B cell (primary cell): ENCODE measurements at regions not wholly inside any gene's neighbourhood (a gene's known extent, or its start where the extent isn't known, plus 50 kb on each side); places are given as distances from the start of the nearest gene placed in this dataset.

ENCODE experiments used
- ATAC-seq: fragments of 200-7000 bp; cut with Tn5 transposase; one replicate; pipeline ENCODE4 v1.10.0; 2021; ENCODE audit warnings: low read depth, mild to moderate bottlenecking, moderate number of reproducible peaks, moderate library complexity
- CTCF ChIA-PET: fragments of 350-600 bp; sonication (Branson Sonifier 250); formaldehyde crosslinking; loops from one replicate; lab custom pipeline; 2021; ENCODE audit warnings: antibody characterized with exemption, inconsistent platforms; lab: Charles Lee
- POLR2A ChIA-PET: fragments of 350-600 bp; sonication (Branson Sonifier 250); formaldehyde crosslinking; loops from one replicate; lab custom pipeline; 2021; ENCODE audit warnings: antibody characterized with exemption; lab: Charles Lee
- DNase-seq: peaks from one replicate; pipeline ENCODE4 v3.0.0; 2013
- H2AFZ ChIP-seq: 2 replicates; pipeline ENCODE4 v1.6.1; 2012; ENCODE audit warnings: mild to moderate bottlenecking, low read depth, low read length; ENCODE audit not compliant: insufficient read depth, poor library complexity, severe bottlenecking
- H3K27ac ChIP-seq, 2 donors: 1 replicate in 1 of 2; 2 replicates in 1 of 2; pipeline ENCODE4 v1.5.1; 2012 to 2013; ENCODE audit warnings: low read length in 2 of 2, mild to moderate bottlenecking in 2 of 2, moderate library complexity in 1 of 2
- H3K27me3 ChIP-seq, 4 experiments: fragments of 200-600 bp in 1 of 4; sonication (generic) in 1 of 4; replicated peaks in 1 of 4; 1 replicate in 2 of 4; 2 replicates in 2 of 4; pipeline versions ENCODE4 v1.6.1 to v1.7.0; 2013 to 2016; ENCODE audit warnings: low read length in 3 of 4, mild to moderate bottlenecking in 2 of 4, mixed read lengths in 1 of 4, moderate library complexity in 1 of 4; ENCODE audit not compliant: insufficient read depth in 4 of 4, control insufficient read depth in 3 of 4; ENCODE audit errors: control extremely low read depth in 1 of 4
- H3K36me3 ChIP-seq, 2 experiments: replicated peaks in 1 of 2; 1 replicate in 1 of 2; 2 replicates in 1 of 2; pipeline versions ENCODE4 v1.6.1 to v1.7.1; 2013; ENCODE audit warnings: low read length in 1 of 2; ENCODE audit not compliant: insufficient read depth in 2 of 2, control insufficient read depth in 1 of 2; ENCODE audit errors: control extremely low read depth in 1 of 2, extremely low read depth in 1 of 2
- H3K4me1 ChIP-seq, 2 donors: fragments of 200-600 bp in 1 of 2; sonication (generic) in 1 of 2; 1 replicate in 1 of 2; 2 replicates in 1 of 2; pipeline versions ENCODE4 v1.5.1 to v1.6.1; 2013 to 2017; ENCODE audit warnings: low read length in 2 of 2; ENCODE audit not compliant: control insufficient read depth in 2 of 2, insufficient read depth in 2 of 2
- H3K4me2 ChIP-seq: replicated peaks from 2 replicates; pipeline ENCODE3; 2012; ENCODE audit warnings: mild to moderate bottlenecking, low read depth, low read length; ENCODE audit not compliant: poor library complexity, severe bottlenecking
- H3K4me3 ChIP-seq, 5 experiments: fragments of 200-600 bp in 1 of 5; sonication (generic) in 1 of 5; 1 replicate in 3 of 5; 2 replicates in 2 of 5; pipeline versions ENCODE4 v1.5.1 to v1.7.0; 2011 to 2016; ENCODE audit warnings: low read length in 4 of 5, mild to moderate bottlenecking in 4 of 5, low read depth in 2 of 5, control low read depth in 1 of 5, moderate library complexity in 1 of 5; ENCODE audit not compliant: insufficient read depth in 1 of 5; ENCODE audit errors: control extremely low read depth in 1 of 5, extremely low read depth in 1 of 5
- H3K79me2 ChIP-seq: fragments of 200-600 bp; sonication (generic); one replicate; pipeline ENCODE4 v1.6.0; 2016; ENCODE audit warnings: low read length; ENCODE audit not compliant: control insufficient read depth, insufficient read depth
- H3K9ac ChIP-seq: fragments of 200-600 bp; sonication (generic); 2 replicates; pipeline ENCODE4 v1.6.1; 2017; ENCODE audit warnings: mild to moderate bottlenecking, low read length, moderate library complexity
- H3K9me3 ChIP-seq, 3 donors: one replicate each; pipeline versions ENCODE4 v1.6.1 to v1.7.1; 2013; ENCODE audit warnings: low read length in 2 of 3; ENCODE audit not compliant: control insufficient read depth in 2 of 3, insufficient read depth in 1 of 3; ENCODE audit errors: control extremely low read depth in 1 of 3
- H4K20me1 ChIP-seq: 2 replicates; pipeline ENCODE4 v1.6.0; 2012; ENCODE audit warnings: mild to moderate bottlenecking, low read length; ENCODE audit not compliant: insufficient read depth, control insufficient read depth, poor library complexity, severe bottlenecking
- H3K27ac Mint-ChIP-seq: one replicate; pipeline ENCODE4 v1.8.0; 2021; ENCODE audit warnings: mixed read lengths
- H3K27me3 Mint-ChIP-seq: one replicate; pipeline ENCODE4 v1.8.0; 2021; ENCODE audit warnings: mixed read lengths
- H3K4me1 Mint-ChIP-seq: one replicate; pipeline ENCODE4 v1.8.0; 2021; ENCODE audit warnings: mixed read lengths
- H3K4me3 Mint-ChIP-seq: one replicate; pipeline ENCODE4 v1.8.0; 2021; ENCODE audit warnings: mixed read lengths
- H3K9me3 Mint-ChIP-seq: one replicate; pipeline ENCODE4 v1.8.0; 2022; ENCODE audit warnings: mixed read lengths; ENCODE audit not compliant: insufficient read depth
- EZH2 ChIP-seq: IDR thresholded peaks from 2 replicates; pipeline ENCODE4 v1.6.1; 2012; ENCODE audit warnings: borderline replicate concordance, low read depth, mild to moderate bottlenecking, moderate library complexity, low read length; ENCODE audit not compliant: insufficient read depth, poor library complexity, severe bottlenecking
- WGBS: methylation state at CpG from one replicate; pipeline ENCODE4 v1.1.5; 2013; ENCODE audit warnings: missing lambda C conversion rate; ENCODE audit not compliant: insufficient coverage; 5-methylcytosine and 5-hydroxymethylcytosine counted together
- intact Hi-C: fragments of 100-400 bp; cut with micrococcal nuclease; formaldehyde crosslinking; loops from one replicate; pipeline ENCODE4 v1.10.0; 2022
- TF ChIP-seq, protein P1 (sequence below): fragments of 200-600 bp; IDR thresholded peaks from one replicate; pipeline ENCODE4 v1.8.0; 2022; ENCODE audit warnings: antibody characterized with exemption, mild to moderate bottlenecking

DNA sequence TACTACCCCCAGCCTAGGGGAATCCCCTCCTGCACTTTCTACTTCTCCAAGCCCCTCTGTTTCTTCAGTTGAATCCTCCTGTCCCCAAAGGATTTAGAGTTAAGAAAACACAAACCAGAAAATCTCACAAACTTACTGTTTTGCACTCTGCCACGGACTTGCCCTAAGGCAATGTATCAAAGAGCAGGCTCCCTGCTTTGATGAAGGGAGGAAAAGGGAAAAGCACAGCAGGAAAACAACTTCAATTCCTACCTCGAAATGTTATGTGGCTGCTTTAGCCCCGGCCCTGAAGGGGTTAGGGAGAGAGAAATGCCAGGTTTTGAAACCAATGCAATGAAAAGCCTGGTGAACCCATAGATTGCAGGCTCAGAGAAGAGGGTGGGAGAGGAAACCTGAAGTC is 254.7 kb downstream of the MAN2A1 start:
- Histone ChIP-seq H2AFZ (no peak overlapping the region), H3K9ac (no peak overlapping the region), H3K27me3 (peaks cover 0 to 3% (median 0%) of the 10 kb centered on the region in 4 experiments), H3K4me3 (no peak overlapping the region), H3K36me3 (no peaks in the 10 kb centered on the region), H3K4me1 (no peaks in the 10 kb centered on the region), H3K9me3 (peaks cover 0 to 6% (median 2%) of the 10 kb centered on the region in 3 donors), H3K27ac (no peak overlapping the region), H3K79me2 (no peaks in the 10 kb centered on the region), H4K20me1 (no peaks in the 10 kb centered on the region), H3K4me2 (no peak overlapping the region)
- Mint-ChIP-seq H3K9me3 (no peaks in the 10 kb centered on the region), H3K4me1 (no peaks in the 10 kb centered on the region), H3K27ac (no peak overlapping the region), H3K27me3 (peaks cover 20% of the 10 kb centered on the region), H3K4me3 (no peak overlapping the region)
- intact Hi-C loops: no loop called here
- DNase-seq: no peak
- no CpG with 5 or more reads among the region's 3 CpGs for WGBS
- TF ChIP-seq EZH2: no peak
- TF ChIP-seq, protein P1, sequence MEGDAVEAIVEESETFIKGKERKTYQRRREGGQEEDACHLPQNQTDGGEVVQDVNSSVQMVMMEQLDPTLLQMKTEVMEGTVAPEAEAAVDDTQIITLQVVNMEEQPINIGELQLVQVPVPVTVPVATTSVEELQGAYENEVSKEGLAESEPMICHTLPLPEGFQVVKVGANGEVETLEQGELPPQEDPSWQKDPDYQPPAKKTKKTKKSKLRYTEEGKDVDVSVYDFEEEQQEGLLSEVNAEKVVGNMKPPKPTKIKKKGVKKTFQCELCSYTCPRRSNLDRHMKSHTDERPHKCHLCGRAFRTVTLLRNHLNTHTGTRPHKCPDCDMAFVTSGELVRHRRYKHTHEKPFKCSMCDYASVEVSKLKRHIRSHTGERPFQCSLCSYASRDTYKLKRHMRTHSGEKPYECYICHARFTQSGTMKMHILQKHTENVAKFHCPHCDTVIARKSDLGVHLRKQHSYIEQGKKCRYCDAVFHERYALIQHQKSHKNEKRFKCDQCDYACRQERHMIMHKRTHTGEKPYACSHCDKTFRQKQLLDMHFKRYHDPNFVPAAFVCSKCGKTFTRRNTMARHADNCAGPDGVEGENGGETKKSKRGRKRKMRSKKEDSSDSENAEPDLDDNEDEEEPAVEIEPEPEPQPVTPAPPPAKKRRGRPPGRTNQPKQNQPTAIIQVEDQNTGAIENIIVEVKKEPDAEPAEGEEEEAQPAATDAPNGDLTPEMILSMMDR: no peak
- CTCF ChIA-PET: no interaction called here
- ATAC-seq: no peak
- POLR2A ChIA-PET: no interaction called here

DNA sequence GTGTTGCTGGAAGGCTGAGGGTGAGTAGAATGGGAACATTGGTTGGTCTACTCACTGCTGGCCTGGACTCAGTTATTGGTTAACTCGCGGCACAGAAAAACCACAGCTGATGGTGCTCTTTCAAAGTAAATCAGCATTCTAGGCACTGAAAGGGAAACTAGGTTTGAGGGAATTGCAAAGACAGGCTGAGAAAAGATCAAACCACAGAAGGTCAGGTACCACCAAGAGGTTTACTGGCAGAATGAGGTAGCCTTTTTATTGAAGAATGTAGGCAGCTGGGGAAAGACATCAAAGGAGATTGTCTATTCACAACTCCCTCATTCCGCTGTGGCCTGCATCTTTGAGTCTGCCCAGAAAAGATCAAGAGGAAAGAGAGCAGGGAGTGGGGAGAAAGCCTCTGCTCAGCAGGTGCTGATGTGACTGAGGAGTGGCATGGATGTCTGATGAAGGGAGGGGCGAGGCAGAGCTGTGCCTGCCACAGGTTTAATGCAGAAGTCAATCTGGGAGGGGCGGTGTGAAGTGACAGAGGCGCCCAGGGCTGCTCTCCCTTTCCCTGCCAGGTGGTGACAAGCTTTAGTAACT is 255.5 kb downstream of the MAN2A1 start:
- H3K4me1 ChIP-seq: no peaks in the 10 kb centered on the region
- intact Hi-C loops: no loop called here
- H2AFZ ChIP-seq: no peak overlapping the region
- WGBS: 86% methylated on average over 5 of the region's 6 CpGs
- ATAC-seq: no peak
- H3K4me3 Mint-ChIP-seq: no peak overlapping the region
- ChIA-PET POLR2A (no interaction called here), CTCF (no interaction called here)
- no peak for TF ChIP-seq EZH2
- TF ChIP-seq, protein P1: no peak
- no peaks in the 10 kb centered on the region for H3K9me3 Mint-ChIP-seq
- H3K27ac Mint-ChIP-seq: no peak overlapping the region
- no peak overlapping the region for H3K27ac ChIP-seq
- no peaks in the 10 kb centered on the region for H3K79me2 ChIP-seq
- H3K27me3 ChIP-seq: peaks cover 0 to 3% (median 0%) of the 10 kb centered on the region in 4 experiments
- no peak overlapping the region for H3K9ac ChIP-seq
- H3K4me3 ChIP-seq: no peak overlapping the region
- H3K4me2 ChIP-seq: no peak overlapping the region
- no peaks in the 10 kb centered on the region for H3K36me3 ChIP-seq
- peaks cover 0 to 6% (median 0%) of the 10 kb centered on the region in 3 donors for H3K9me3 ChIP-seq
- H3K4me1 Mint-ChIP-seq: no peaks in the 10 kb centered on the region
- DNase-seq: no peak
- peaks cover 20% of the 10 kb centered on the region for H3K27me3 Mint-ChIP-seq
- no peaks in the 10 kb centered on the region for H4K20me1 ChIP-seq
